KMS-11 (cell line): ENCODE measurements at regions not wholly inside any gene's neighbourhood (a gene's known extent, or its start where the extent isn't known, plus 50 kb on each side); places are given as distances from the start of the nearest gene placed in this dataset.

Experiments
- H2AFZ ChIP-seq: fragments of 200-600 bp; sonication (generic); 2 replicates; pipeline ENCODE4 v1.6.1; 2016; ENCODE audit warnings: antibody characterized with exemption, mixed run types, low read depth
- H3K27ac ChIP-seq: fragments of 200-600 bp; sonication (generic); 2 replicates; pipeline ENCODE4 v1.6.1; 2016; ENCODE audit warnings: mild to moderate bottlenecking, mixed run types
- H3K27me3 ChIP-seq: fragments of 200-600 bp; sonication (generic); 2 replicates; pipeline ENCODE4 v1.6.1; 2017; ENCODE audit warnings: mild to moderate bottlenecking, low read depth, mixed run types, moderate library complexity; ENCODE audit not compliant: insufficient read depth
- H3K36me3 ChIP-seq: fragments of 200-600 bp; sonication (generic); 2 replicates; pipeline ENCODE4 v1.6.1; 2017; ENCODE audit warnings: mild to moderate bottlenecking, mixed run types; ENCODE audit not compliant: insufficient read depth
- H3K4me1 ChIP-seq: fragments of 200-600 bp; sonication (generic); 2 replicates; pipeline ENCODE4 v1.6.1; 2016; ENCODE audit warnings: mild to moderate bottlenecking, low read depth, mixed run types; ENCODE audit not compliant: poor library complexity, severe bottlenecking
- H3K4me2 ChIP-seq: fragments of 200-600 bp; sonication (generic); 2 replicates; pipeline ENCODE4 v1.7.0; 2016; ENCODE audit warnings: mild to moderate bottlenecking, mixed run types
- H3K4me3 ChIP-seq: fragments of 200-600 bp; sonication (generic); IDR thresholded peaks from 2 replicates; pipeline ENCODE4 v1.6.1; 2017; ENCODE audit warnings: low read depth, low read length, mixed read lengths; ENCODE audit not compliant: insufficient read depth
- H3K79me2 ChIP-seq: fragments of 200-600 bp; sonication (generic); 2 replicates; pipeline ENCODE4 v1.6.1; 2016; ENCODE audit warnings: low read depth, mixed run types; ENCODE audit not compliant: insufficient read depth
- H3K9ac ChIP-seq: fragments of 200-600 bp; sonication (generic); 2 replicates; pipeline ENCODE4 v1.6.1; 2016; ENCODE audit warnings: mild to moderate bottlenecking, mixed run types
- H4K20me1 ChIP-seq: fragments of 200-600 bp; sonication (generic); 2 replicates; pipeline ENCODE4 v1.6.1; 2016; ENCODE audit warnings: mild to moderate bottlenecking, mixed run types; ENCODE audit not compliant: insufficient read depth
- CTCF ChIP-seq: fragments of 200-600 bp; sonication (generic); conservative IDR thresholded peaks from 2 replicates; pipeline ENCODE4 v1.6.1; 2017; ENCODE audit warnings: low read depth, mild to moderate bottlenecking, antibody characterized with exemption, low read length, moderate library complexity, mixed read lengths

GRCh38 chr20:24052599-24053275 lies 64.2 kb upstream of the GGTLC1 start:
- Histone ChIP-seq H4K20me1 (no peaks in the 10 kb centered on the region), H3K36me3 (no peaks in the 10 kb centered on the region), H3K4me1 (no peaks in the 10 kb centered on the region), H3K4me3 (no peak overlapping the region), H3K4me2 (no peak overlapping the region), H3K27ac (no peak overlapping the region), H3K79me2 (no peaks in the 10 kb centered on the region), H3K9ac (no peak overlapping the region), H3K27me3 (no peaks in the 10 kb centered on the region), H2AFZ (no peak overlapping the region)
- TF ChIP-seq CTCF, result no peak

- no peak for TF ChIP-seq CTCF
- H3K4me3 ChIP-seq, result no peak overlapping the region
- no peaks in the 10 kb centered on the region for H3K79me2 ChIP-seq
- H3K4me1 ChIP-seq, result no peaks in the 10 kb centered on the region
- H2AFZ ChIP-seq, result no peak overlapping the region
- no peak overlapping the region for H3K9ac ChIP-seq
- H4K20me1 ChIP-seq, result no peaks in the 10 kb centered on the region
- no peak overlapping the region for H3K4me2 ChIP-seq
- H3K27ac ChIP-seq, result no peak overlapping the region
- no peaks in the 10 kb centered on the region for H3K27me3 ChIP-seq
- no peaks in the 10 kb centered on the region for H3K36me3 ChIP-seq
These were observed 62.6 kb upstream of the GGTLC1 start for GRCh38 chr20:24051160-24051559.

GRCh38 chr20:24050119-24050518 lies 61.5 kb upstream of the GGTLC1 start:
- Histone ChIP-seq H3K27ac (no peak overlapping the region), H3K27me3 (no peaks in the 10 kb centered on the region), H3K4me3 (no peak overlapping the region), H3K9ac (no peak overlapping the region), H3K4me1 (no peaks in the 10 kb centered on the region), H3K4me2 (no peak overlapping the region), H3K36me3 (no peaks in the 10 kb centered on the region), H2AFZ (no peak overlapping the region), H4K20me1 (no peaks in the 10 kb centered on the region), H3K79me2 (no peaks in the 10 kb centered on the region)
- TF ChIP-seq CTCF, result no peak

GRCh38 chr20:24049081-24049480 lies 60.5 kb upstream of the GGTLC1 start:
- H3K36me3 ChIP-seq, result no peaks in the 10 kb centered on the region

More at GRCh38 chr20:24049081-24049480, 60.5 kb upstream of the GGTLC1 start:
- no peak overlapping the region for H3K27ac ChIP-seq
- no peak overlapping the region for H3K9ac ChIP-seq
- H3K4me2 ChIP-seq, result no peak overlapping the region
- H3K4me1 ChIP-seq, result no peaks in the 10 kb centered on the region
- H2AFZ ChIP-seq, result no peak overlapping the region
- no peak overlapping the region for H3K4me3 ChIP-seq
- no peak for TF ChIP-seq CTCF
- H3K79me2 ChIP-seq, result no peaks in the 10 kb centered on the region
- no peaks in the 10 kb centered on the region for H4K20me1 ChIP-seq
- H3K27me3 ChIP-seq, result no peaks in the 10 kb centered on the region
